ENCODE measurements at regions not wholly inside any gene's neighbourhood (a gene's known extent, or its start where the extent isn't known, plus 50 kb on each side); places are given as distances from the start of the nearest gene placed in this dataset.

- peak; percentile 21 for TF ChIP-seq CTCF (IDR thresholded peaks at IDR 0.05; ENCODE audit: extremely low read depth, insufficient read depth, missing control alignments)
Observed at GRCh38 chr11:71086687-71087258, 165.6 kb downstream of the SHANK2 start.

GRCh38 chr11:71084306-71085012, 167.9 kb downstream of the SHANK2 start:
- TF ChIP-seq CTCF (IDR thresholded peaks at IDR 0.05; ENCODE audit: extremely low read depth, insufficient read depth, missing control alignments): no peak
- no peak for DNase-seq (ENCODE audit: low spot score)
- in situ Hi-C loops (cut with MboI; ENCODE audit: low pct_unique_long_range_greater_than_20kb, low sequenced_read_pairs, unreplicated experiment): no loop called here

More at GRCh38 chr11:71086687-71087258, 165.6 kb downstream of the SHANK2 start:
- DNase-seq (ENCODE audit: low spot score): no peak
- in situ Hi-C loops (cut with MboI; ENCODE audit: low pct_unique_long_range_greater_than_20kb, low sequenced_read_pairs, unreplicated experiment): no loop called here

GRCh38 chr11:71083105-71083504, 169.3 kb downstream of the SHANK2 start:
- no peak for TF ChIP-seq CTCF (IDR thresholded peaks at IDR 0.05; ENCODE audit: extremely low read depth, insufficient read depth, missing control alignments)
- in situ Hi-C loops (cut with MboI; ENCODE audit: low pct_unique_long_range_greater_than_20kb, low sequenced_read_pairs, unreplicated experiment): no loop called here
- no peak for DNase-seq (ENCODE audit: low spot score)

- in situ Hi-C loops (cut with MboI; ENCODE audit: low pct_unique_long_range_greater_than_20kb, low sequenced_read_pairs, unreplicated experiment): no loop called here
- no peak for DNase-seq (ENCODE audit: low spot score)
- no peak for TF ChIP-seq CTCF (IDR thresholded peaks at IDR 0.05; ENCODE audit: extremely low read depth, insufficient read depth, missing control alignments)
Observed at GRCh38 chr11:71082454-71082853, 169.9 kb downstream of the SHANK2 start.

- no peak for TF ChIP-seq CTCF (IDR thresholded peaks at IDR 0.05; ENCODE audit: extremely low read depth, insufficient read depth, missing control alignments)
- in situ Hi-C loops (cut with MboI; ENCODE audit: low pct_unique_long_range_greater_than_20kb, low sequenced_read_pairs, unreplicated experiment): no loop called here
- no peak for DNase-seq (ENCODE audit: low spot score)
Observed at GRCh38 chr11:71081704-71082230, 170.6 kb downstream of the SHANK2 start.

- in situ Hi-C loops (cut with MboI; ENCODE audit: low pct_unique_long_range_greater_than_20kb, low sequenced_read_pairs, unreplicated experiment): no loop called here
- peak; percentile 79 for TF ChIP-seq CTCF (IDR thresholded peaks at IDR 0.05; ENCODE audit: extremely low read depth, insufficient read depth, missing control alignments)
- DNase-seq (ENCODE audit: low spot score): peak; percentile 77
Observed at GRCh38 chr11:71080239-71081097, 171.9 kb downstream of the SHANK2 start.
